B cell (primary cell): ENCODE measurements at regions not wholly inside any gene's neighbourhood (a gene's known extent, or its start where the extent isn't known, plus 50 kb on each side); places are given as distances from the start of the nearest gene placed in this dataset.

Source experiments
- ATAC-seq: fragments of 200-7000 bp; cut with Tn5 transposase; one replicate; pipeline ENCODE4 v1.10.0; 2021; ENCODE audit warnings: low read depth, mild to moderate bottlenecking, moderate number of reproducible peaks, moderate library complexity
- CTCF ChIA-PET: fragments of 350-600 bp; sonication (Branson Sonifier 250); formaldehyde crosslinking; loops from one replicate; lab custom pipeline; 2021; ENCODE audit warnings: antibody characterized with exemption, inconsistent platforms; lab: Charles Lee
- POLR2A ChIA-PET: fragments of 350-600 bp; sonication (Branson Sonifier 250); formaldehyde crosslinking; loops from one replicate; lab custom pipeline; 2021; ENCODE audit warnings: antibody characterized with exemption; lab: Charles Lee
- DNase-seq: peaks from one replicate; pipeline ENCODE4 v3.0.0; 2013
- H2AFZ ChIP-seq: 2 replicates; pipeline ENCODE4 v1.6.1; 2012; ENCODE audit warnings: mild to moderate bottlenecking, low read depth, low read length; ENCODE audit not compliant: insufficient read depth, poor library complexity, severe bottlenecking
- H3K27ac ChIP-seq, 2 donors: 1 replicate in 1 of 2; 2 replicates in 1 of 2; pipeline ENCODE4 v1.5.1; 2012 to 2013; ENCODE audit warnings: low read length in 2 of 2, mild to moderate bottlenecking in 2 of 2, moderate library complexity in 1 of 2
- H3K27me3 ChIP-seq, 4 experiments: fragments of 200-600 bp in 1 of 4; sonication (generic) in 1 of 4; replicated peaks in 1 of 4; 1 replicate in 2 of 4; 2 replicates in 2 of 4; pipeline versions ENCODE4 v1.6.1 to v1.7.0; 2013 to 2016; ENCODE audit warnings: low read length in 3 of 4, mild to moderate bottlenecking in 2 of 4, mixed read lengths in 1 of 4, moderate library complexity in 1 of 4; ENCODE audit not compliant: insufficient read depth in 4 of 4, control insufficient read depth in 3 of 4; ENCODE audit errors: control extremely low read depth in 1 of 4
- H3K36me3 ChIP-seq, 2 experiments: replicated peaks in 1 of 2; 1 replicate in 1 of 2; 2 replicates in 1 of 2; pipeline versions ENCODE4 v1.6.1 to v1.7.1; 2013; ENCODE audit warnings: low read length in 1 of 2; ENCODE audit not compliant: insufficient read depth in 2 of 2, control insufficient read depth in 1 of 2; ENCODE audit errors: control extremely low read depth in 1 of 2, extremely low read depth in 1 of 2
- H3K4me1 ChIP-seq, 2 donors: fragments of 200-600 bp in 1 of 2; sonication (generic) in 1 of 2; 1 replicate in 1 of 2; 2 replicates in 1 of 2; pipeline versions ENCODE4 v1.5.1 to v1.6.1; 2013 to 2017; ENCODE audit warnings: low read length in 2 of 2; ENCODE audit not compliant: control insufficient read depth in 2 of 2, insufficient read depth in 2 of 2
- H3K4me2 ChIP-seq: replicated peaks from 2 replicates; pipeline ENCODE3; 2012; ENCODE audit warnings: mild to moderate bottlenecking, low read depth, low read length; ENCODE audit not compliant: poor library complexity, severe bottlenecking
- H3K4me3 ChIP-seq, 5 experiments: fragments of 200-600 bp in 1 of 5; sonication (generic) in 1 of 5; 1 replicate in 3 of 5; 2 replicates in 2 of 5; pipeline versions ENCODE4 v1.5.1 to v1.7.0; 2011 to 2016; ENCODE audit warnings: low read length in 4 of 5, mild to moderate bottlenecking in 4 of 5, low read depth in 2 of 5, control low read depth in 1 of 5, moderate library complexity in 1 of 5; ENCODE audit not compliant: insufficient read depth in 1 of 5; ENCODE audit errors: control extremely low read depth in 1 of 5, extremely low read depth in 1 of 5
- H3K79me2 ChIP-seq: fragments of 200-600 bp; sonication (generic); one replicate; pipeline ENCODE4 v1.6.0; 2016; ENCODE audit warnings: low read length; ENCODE audit not compliant: control insufficient read depth, insufficient read depth
- H3K9ac ChIP-seq: fragments of 200-600 bp; sonication (generic); 2 replicates; pipeline ENCODE4 v1.6.1; 2017; ENCODE audit warnings: mild to moderate bottlenecking, low read length, moderate library complexity
- H3K9me3 ChIP-seq, 3 donors: one replicate each; pipeline versions ENCODE4 v1.6.1 to v1.7.1; 2013; ENCODE audit warnings: low read length in 2 of 3; ENCODE audit not compliant: control insufficient read depth in 2 of 3, insufficient read depth in 1 of 3; ENCODE audit errors: control extremely low read depth in 1 of 3
- H4K20me1 ChIP-seq: 2 replicates; pipeline ENCODE4 v1.6.0; 2012; ENCODE audit warnings: mild to moderate bottlenecking, low read length; ENCODE audit not compliant: insufficient read depth, control insufficient read depth, poor library complexity, severe bottlenecking
- H3K27ac Mint-ChIP-seq: one replicate; pipeline ENCODE4 v1.8.0; 2021; ENCODE audit warnings: mixed read lengths
- H3K27me3 Mint-ChIP-seq: one replicate; pipeline ENCODE4 v1.8.0; 2021; ENCODE audit warnings: mixed read lengths
- H3K4me1 Mint-ChIP-seq: one replicate; pipeline ENCODE4 v1.8.0; 2021; ENCODE audit warnings: mixed read lengths
- H3K4me3 Mint-ChIP-seq: one replicate; pipeline ENCODE4 v1.8.0; 2021; ENCODE audit warnings: mixed read lengths
- H3K9me3 Mint-ChIP-seq: one replicate; pipeline ENCODE4 v1.8.0; 2022; ENCODE audit warnings: mixed read lengths; ENCODE audit not compliant: insufficient read depth
- CTCF ChIP-seq: fragments of 200-600 bp; IDR thresholded peaks from one replicate; pipeline ENCODE4 v1.8.0; 2022; ENCODE audit warnings: antibody characterized with exemption, mild to moderate bottlenecking
- EZH2 ChIP-seq: IDR thresholded peaks from 2 replicates; pipeline ENCODE4 v1.6.1; 2012; ENCODE audit warnings: borderline replicate concordance, low read depth, mild to moderate bottlenecking, moderate library complexity, low read length; ENCODE audit not compliant: insufficient read depth, poor library complexity, severe bottlenecking
- WGBS: methylation state at CpG from one replicate; pipeline ENCODE4 v1.1.5; 2013; ENCODE audit warnings: missing lambda C conversion rate; ENCODE audit not compliant: insufficient coverage; 5-methylcytosine and 5-hydroxymethylcytosine counted together
- intact Hi-C: fragments of 100-400 bp; cut with micrococcal nuclease; formaldehyde crosslinking; loops from one replicate; pipeline ENCODE4 v1.10.0; 2022

- Histone ChIP-seq H4K20me1 (no peaks in the 10 kb centered on the region), H3K4me2 (no peak overlapping the region), H3K9ac (no peak overlapping the region), H2AFZ (no peak overlapping the region), H3K27me3 (peaks cover 0 to 3% (median 0%) of the 10 kb centered on the region in 4 experiments), H3K36me3 (no peaks in the 10 kb centered on the region), H3K27ac (no peak overlapping the region), H3K79me2 (no peaks in the 10 kb centered on the region), H3K9me3 (peaks cover 0 to 11% (median 0%) of the 10 kb centered on the region in 3 donors), H3K4me3 (no peak overlapping the region), H3K4me1 (no peaks in the 10 kb centered on the region)
- Mint-ChIP-seq H3K27ac (no peak overlapping the region), H3K9me3 (no peaks in the 10 kb centered on the region), H3K27me3 (no peaks in the 10 kb centered on the region), H3K4me3 (no peak overlapping the region), H3K4me1 (no peaks in the 10 kb centered on the region)
- ChIA-PET CTCF (interaction anchor here (0.5 kb wide), 1 partner anchor 118 kb away, joined by 3 read pairs; no protein-coding TSS in a partner anchor), POLR2A (no interaction called here)
- no peak for ATAC-seq
- WGBS, result 84% methylated on average over 3 of the region's 5 CpGs
- TF ChIP-seq CTCF, result no peak
- TF ChIP-seq EZH2, result no peak
- intact Hi-C loops, result no loop called here
- no peak for DNase-seq
Measured at GRCh38 chr7:69476416-69476815, 121.9 kb upstream of the AUTS2 start.

GRCh38 chr7:69482676-69483075, 115.6 kb upstream of the AUTS2 start:
- Histone ChIP-seq H3K79me2 (no peaks in the 10 kb centered on the region), H3K4me1 (no peaks in the 10 kb centered on the region), H4K20me1 (no peaks in the 10 kb centered on the region), H3K36me3 (no peaks in the 10 kb centered on the region), H3K27me3 (peaks cover 0 to 3% (median 0%) of the 10 kb centered on the region in 4 experiments), H3K27ac (no peak overlapping the region), H3K9me3 (no peaks in the 10 kb centered on the region), H3K9ac (no peak overlapping the region), H3K4me2 (no peak overlapping the region), H3K4me3 (no peak overlapping the region), H2AFZ (no peak overlapping the region)
- TF ChIP-seq EZH2 (no peak), CTCF (no peak)
- intact Hi-C loops, result no loop called here
- H3K9me3 Mint-ChIP-seq, result no peaks in the 10 kb centered on the region
- POLR2A ChIA-PET, result no interaction called here
- no peak for ATAC-seq
- no peak overlapping the region for H3K4me3 Mint-ChIP-seq
- H3K27me3 Mint-ChIP-seq, result no peaks in the 10 kb centered on the region
- CTCF ChIA-PET, result no interaction called here
- no peaks in the 10 kb centered on the region for H3K4me1 Mint-ChIP-seq
- H3K27ac Mint-ChIP-seq, result no peak overlapping the region
- DNase-seq, result no peak
- 98% methylated on average over 18 of the region's 18 CpGs for WGBS
